ENCODE measurements at regions not wholly inside any gene's neighbourhood (a gene's known extent, or its start where the extent isn't known, plus 50 kb on each side); places are given as distances from the start of the nearest gene placed in this dataset.

DNA sequence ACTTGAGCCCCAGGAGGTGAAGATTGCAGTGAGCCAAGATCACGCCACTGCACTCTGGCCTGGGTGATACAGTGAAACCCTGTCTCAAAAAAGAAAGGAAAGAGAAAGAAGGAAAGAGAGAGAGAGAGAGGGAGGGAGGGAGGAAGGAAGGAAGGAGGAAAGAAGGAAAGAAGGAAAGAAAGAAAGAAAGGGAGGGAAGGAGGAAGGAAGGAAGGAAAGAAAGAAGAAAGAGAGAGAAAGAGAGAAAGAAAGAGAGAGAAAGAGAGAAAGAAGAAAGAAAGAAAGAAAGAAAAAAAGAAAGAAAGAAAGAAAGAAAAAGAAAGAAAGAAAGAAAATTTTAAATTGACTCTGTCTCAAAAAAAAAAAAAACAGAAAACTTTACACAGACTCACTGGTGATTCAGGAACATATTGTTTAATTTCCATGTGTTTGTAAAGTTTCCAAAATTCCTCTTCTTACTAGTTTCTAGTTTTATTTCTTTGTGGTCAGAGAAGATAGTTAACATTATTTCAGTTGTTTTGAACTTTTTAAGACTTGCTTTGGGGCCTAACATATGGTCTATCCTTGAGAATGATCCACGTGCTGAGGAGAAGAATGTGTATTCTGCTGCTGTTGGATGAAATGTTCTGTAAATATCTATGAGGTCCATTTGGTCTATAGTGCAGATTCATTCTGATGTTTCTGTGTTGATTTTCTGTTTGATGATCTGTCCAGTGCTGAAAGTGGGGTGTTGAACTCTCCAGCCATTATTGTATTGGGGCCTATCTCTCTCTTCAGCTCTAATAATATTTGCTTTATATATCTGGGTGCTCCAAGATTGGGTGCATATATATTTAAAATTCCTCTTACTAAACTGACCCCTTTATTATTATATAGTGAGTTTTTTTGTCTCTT lies 204.4 kb upstream of the SERP2 start:
- no peaks in the 10 kb centered on the region for H3K4me1 ChIP-seq (ENCODE audit: control insufficient read depth, insufficient read depth, low read length)
- ATAC-seq (no peak), DNase-seq (no peak)
- no peaks in the 10 kb centered on the region for H3K9me3 Mint-ChIP-seq
- no peaks in the 10 kb centered on the region for H3K4me1 Mint-ChIP-seq
- H3K4me3 Mint-ChIP-seq = no peak overlapping the region
- H3K36me3 ChIP-seq (ENCODE audit: control insufficient read depth, insufficient read depth, low read length) = no peaks in the 10 kb centered on the region
- H3K36me3 Mint-ChIP-seq = no peaks in the 10 kb centered on the region
- H3K27me3 Mint-ChIP-seq (ENCODE audit: low read depth in 2 of 2) = peaks cover 6 to 8% of the 10 kb centered on the region in 2 donors
- no peaks in the 10 kb centered on the region for H3K27me3 ChIP-seq (ENCODE audit: control insufficient read depth, insufficient read depth, low read length)
- H3K27ac ChIP-seq (ENCODE audit: low read length) = no peak overlapping the region
- intact Hi-C loops (cut with micrococcal nuclease) = no loop called here
- no peak overlapping the region for H3K4me3 ChIP-seq (ENCODE audit: low read length)
- no peak overlapping the region for H3K27ac Mint-ChIP-seq
- TF ChIP-seq, protein P1, sequence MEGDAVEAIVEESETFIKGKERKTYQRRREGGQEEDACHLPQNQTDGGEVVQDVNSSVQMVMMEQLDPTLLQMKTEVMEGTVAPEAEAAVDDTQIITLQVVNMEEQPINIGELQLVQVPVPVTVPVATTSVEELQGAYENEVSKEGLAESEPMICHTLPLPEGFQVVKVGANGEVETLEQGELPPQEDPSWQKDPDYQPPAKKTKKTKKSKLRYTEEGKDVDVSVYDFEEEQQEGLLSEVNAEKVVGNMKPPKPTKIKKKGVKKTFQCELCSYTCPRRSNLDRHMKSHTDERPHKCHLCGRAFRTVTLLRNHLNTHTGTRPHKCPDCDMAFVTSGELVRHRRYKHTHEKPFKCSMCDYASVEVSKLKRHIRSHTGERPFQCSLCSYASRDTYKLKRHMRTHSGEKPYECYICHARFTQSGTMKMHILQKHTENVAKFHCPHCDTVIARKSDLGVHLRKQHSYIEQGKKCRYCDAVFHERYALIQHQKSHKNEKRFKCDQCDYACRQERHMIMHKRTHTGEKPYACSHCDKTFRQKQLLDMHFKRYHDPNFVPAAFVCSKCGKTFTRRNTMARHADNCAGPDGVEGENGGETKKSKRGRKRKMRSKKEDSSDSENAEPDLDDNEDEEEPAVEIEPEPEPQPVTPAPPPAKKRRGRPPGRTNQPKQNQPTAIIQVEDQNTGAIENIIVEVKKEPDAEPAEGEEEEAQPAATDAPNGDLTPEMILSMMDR (IDR thresholded peaks at IDR 0.05) = no peak
- no peaks in the 10 kb centered on the region for H3K9me3 ChIP-seq (ENCODE audit: control insufficient read depth, insufficient read depth, low read length)
- 88% methylated on average over 2 of the region's 2 CpGs for WGBS (ENCODE audit: insufficient coverage)

DNA sequence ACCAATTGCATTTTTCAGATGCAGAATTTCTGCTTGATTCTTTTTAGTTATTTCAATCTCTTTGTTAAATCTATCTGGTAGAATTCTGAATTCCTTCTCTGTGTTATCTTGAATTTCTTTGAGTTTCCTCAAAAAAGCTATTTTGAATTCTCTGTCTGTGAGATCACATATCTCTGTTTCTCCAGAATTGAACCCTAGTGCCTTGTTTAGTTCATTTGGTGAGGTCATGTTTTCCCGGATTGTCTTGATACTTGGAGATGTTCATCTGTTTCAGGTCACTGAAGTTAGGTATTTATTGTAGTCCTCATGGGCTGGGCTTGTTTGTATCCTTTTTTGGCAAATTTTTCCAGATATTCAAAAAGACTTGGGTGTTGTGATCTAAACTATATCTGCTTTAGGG lies 202.9 kb upstream of the SERP2 start:
- ATAC-seq (no peak), DNase-seq (no peak)
- TF ChIP-seq, protein P1 (IDR thresholded peaks at IDR 0.05) = no peak
- Mint-ChIP-seq H3K36me3 (no peaks in the 10 kb centered on the region), H3K9me3 (no peaks in the 10 kb centered on the region), H3K4me3 (no peak overlapping the region), H3K4me1 (no peaks in the 10 kb centered on the region), H3K27ac (no peak overlapping the region), H3K27me3 (ENCODE audit: low read depth in 2 of 2) (peaks cover 6 to 8% of the 10 kb centered on the region in 2 donors)
- intact Hi-C loops (cut with micrococcal nuclease) = no loop called here
- WGBS (ENCODE audit: insufficient coverage) = 100% methylated on average over 1 of the region's 1 CpG
- no peaks in the 10 kb centered on the region for H3K36me3 ChIP-seq (ENCODE audit: control insufficient read depth, insufficient read depth, low read length)
- no peaks in the 10 kb centered on the region for H3K27me3 ChIP-seq (ENCODE audit: control insufficient read depth, insufficient read depth, low read length)
- no peaks in the 10 kb centered on the region for H3K9me3 ChIP-seq (ENCODE audit: control insufficient read depth, insufficient read depth, low read length)
- no peak overlapping the region for H3K4me3 ChIP-seq (ENCODE audit: low read length)
- H3K4me1 ChIP-seq (ENCODE audit: control insufficient read depth, insufficient read depth, low read length) = no peaks in the 10 kb centered on the region
- no peak overlapping the region for H3K27ac ChIP-seq (ENCODE audit: low read length)

DNA sequence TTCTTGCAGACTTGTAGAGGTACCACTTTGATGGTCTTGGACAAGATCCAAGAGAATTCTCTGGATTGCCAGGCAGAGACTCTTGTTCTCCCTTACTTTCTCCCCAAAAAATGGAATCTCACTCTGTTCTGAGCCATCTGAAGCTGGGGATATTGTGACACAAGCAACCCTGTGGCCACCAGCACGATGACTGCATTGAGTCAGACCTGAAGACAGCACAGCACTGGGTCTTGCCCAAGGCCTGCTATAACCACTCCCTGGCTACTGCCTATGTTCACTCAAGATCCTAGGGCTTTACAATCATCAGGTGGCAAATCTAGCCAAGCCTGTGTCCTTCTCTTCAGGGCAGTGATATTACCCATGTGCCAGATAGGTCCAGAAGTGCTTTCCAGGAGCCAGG lies 202.5 kb upstream of the SERP2 start:
- Histone ChIP-seq H3K27ac (ENCODE audit: low read length) (no peak overlapping the region), H3K4me3 (ENCODE audit: low read length) (no peak overlapping the region), H3K27me3 (ENCODE audit: control insufficient read depth, insufficient read depth, low read length) (no peaks in the 10 kb centered on the region), H3K9me3 (ENCODE audit: control insufficient read depth, insufficient read depth, low read length) (no peaks in the 10 kb centered on the region), H3K36me3 (ENCODE audit: control insufficient read depth, insufficient read depth, low read length) (no peaks in the 10 kb centered on the region), H3K4me1 (ENCODE audit: control insufficient read depth, insufficient read depth, low read length) (no peaks in the 10 kb centered on the region)
- no peak overlapping the region for H3K4me3 Mint-ChIP-seq
- no peaks in the 10 kb centered on the region for H3K4me1 Mint-ChIP-seq
- intact Hi-C loops (cut with micrococcal nuclease) = no loop called here
- no peak for DNase-seq
- TF ChIP-seq, protein P1 (IDR thresholded peaks at IDR 0.05) = no peak
- no peaks in the 10 kb centered on the region for H3K9me3 Mint-ChIP-seq
- H3K36me3 Mint-ChIP-seq = no peaks in the 10 kb centered on the region
- H3K27me3 Mint-ChIP-seq (ENCODE audit: low read depth in 2 of 2) = peaks cover 6 to 8% of the 10 kb centered on the region in 2 donors
- WGBS (ENCODE audit: insufficient coverage) = 83% methylated on average over 1 of the region's 1 CpG
- no peak for ATAC-seq
- H3K27ac Mint-ChIP-seq = no peak overlapping the region

DNA sequence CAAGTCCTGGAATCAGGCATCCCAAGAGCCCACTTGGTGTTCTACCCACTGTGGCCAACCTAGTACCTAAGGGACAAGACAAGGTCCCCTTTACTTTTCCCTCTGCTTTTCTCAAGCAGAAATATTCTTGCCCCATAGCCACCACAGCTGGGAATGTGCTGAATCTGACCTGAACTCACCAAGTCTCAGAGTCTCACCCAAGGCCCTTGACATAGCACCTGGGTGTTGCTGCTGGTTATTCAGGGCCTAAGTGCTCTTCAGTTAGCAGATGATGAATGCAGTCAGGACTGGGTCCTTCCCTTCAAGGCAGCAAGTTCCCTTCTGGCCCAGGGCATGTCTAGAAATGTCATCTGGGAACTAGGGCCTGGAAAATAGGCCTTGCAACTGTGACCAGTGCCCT lies 201.8 kb upstream of the SERP2 start:
- no peak overlapping the region for H3K27ac ChIP-seq (ENCODE audit: low read length)
- TF ChIP-seq, protein P1 (IDR thresholded peaks at IDR 0.05) = no peak
- no peaks in the 10 kb centered on the region for H3K36me3 Mint-ChIP-seq
- H3K27ac Mint-ChIP-seq = no peak overlapping the region
- H3K4me3 ChIP-seq (ENCODE audit: low read length) = no peak overlapping the region
- H3K27me3 ChIP-seq (ENCODE audit: control insufficient read depth, insufficient read depth, low read length) = no peaks in the 10 kb centered on the region
- H3K4me1 Mint-ChIP-seq = no peaks in the 10 kb centered on the region
- peak in 1 of 3 donors; percentile 14 for ATAC-seq
- H3K4me1 ChIP-seq (ENCODE audit: control insufficient read depth, insufficient read depth, low read length) = no peaks in the 10 kb centered on the region
- DNase-seq = no peak
- H3K36me3 ChIP-seq (ENCODE audit: control insufficient read depth, insufficient read depth, low read length) = no peaks in the 10 kb centered on the region
- no peak overlapping the region for H3K4me3 Mint-ChIP-seq
- H3K9me3 Mint-ChIP-seq = no peaks in the 10 kb centered on the region
- H3K9me3 ChIP-seq (ENCODE audit: control insufficient read depth, insufficient read depth, low read length) = no peaks in the 10 kb centered on the region
- peaks cover 6 to 8% of the 10 kb centered on the region in 2 donors for H3K27me3 Mint-ChIP-seq (ENCODE audit: low read depth in 2 of 2)
- intact Hi-C loops (cut with micrococcal nuclease) = no loop called here
